HG03025 (cell line): ENCODE measurements at regions not wholly inside any gene's neighbourhood (a gene's known extent, or its start where the extent isn't known, plus 50 kb on each side); places are given as distances from the start of the nearest gene placed in this dataset.
"Not testable (repeated sequence)": the region's sequence is repeated elsewhere in the genome, so short reads cannot be mapped to it uniquely, and the experiment has no call there.

ENCODE experiments used
- ATAC-seq: cut with Tn5 transposase; IDR thresholded peaks from one replicate; pipeline ENCODE4 v1.9.1; 2021; ENCODE audit warnings: mild to moderate bottlenecking, moderate library complexity; ENCODE audit not compliant: unreplicated experiment, low FRiP score

DNA sequence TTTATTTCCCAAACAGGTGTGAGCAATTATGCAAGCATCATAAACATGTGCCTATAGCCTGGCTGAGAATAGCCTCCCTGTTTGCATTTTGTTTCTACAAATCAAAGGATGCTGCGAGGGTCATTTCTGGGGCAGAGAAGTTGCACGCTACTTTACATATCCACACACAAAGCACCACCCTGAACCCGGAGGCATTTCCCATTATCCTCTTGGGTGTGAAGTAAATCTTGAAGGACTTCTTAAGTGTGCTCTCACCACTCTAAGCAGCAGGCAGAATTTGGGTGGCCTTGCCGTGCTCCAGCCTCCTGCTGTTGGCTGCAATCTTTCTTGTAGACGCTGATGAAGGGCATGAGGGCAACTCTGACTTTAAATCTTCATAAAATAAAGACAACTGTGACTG is 124.0 kb upstream of the TLE4 start:
- no peak for ATAC-seq

DNA sequence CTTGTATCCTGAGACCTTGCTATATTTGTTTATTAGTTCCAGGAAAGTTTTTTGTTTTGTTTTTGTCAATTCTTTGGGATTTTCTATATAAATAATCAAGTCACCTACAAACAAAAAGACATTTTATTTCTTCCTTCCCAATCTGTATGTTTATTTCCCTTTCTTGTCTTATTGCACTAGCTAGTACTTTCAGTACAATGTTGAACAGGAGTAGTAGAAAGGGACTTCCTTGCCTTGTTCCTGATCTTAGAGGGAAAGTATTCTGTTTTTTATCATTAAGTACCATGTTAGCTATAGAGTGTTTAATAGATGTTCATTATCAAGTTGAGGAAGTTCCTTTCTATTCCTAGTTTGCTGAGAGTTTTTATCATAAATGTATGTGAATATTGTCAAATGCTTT is 119.5 kb upstream of the TLE4 start:
- no peak for ATAC-seq

DNA sequence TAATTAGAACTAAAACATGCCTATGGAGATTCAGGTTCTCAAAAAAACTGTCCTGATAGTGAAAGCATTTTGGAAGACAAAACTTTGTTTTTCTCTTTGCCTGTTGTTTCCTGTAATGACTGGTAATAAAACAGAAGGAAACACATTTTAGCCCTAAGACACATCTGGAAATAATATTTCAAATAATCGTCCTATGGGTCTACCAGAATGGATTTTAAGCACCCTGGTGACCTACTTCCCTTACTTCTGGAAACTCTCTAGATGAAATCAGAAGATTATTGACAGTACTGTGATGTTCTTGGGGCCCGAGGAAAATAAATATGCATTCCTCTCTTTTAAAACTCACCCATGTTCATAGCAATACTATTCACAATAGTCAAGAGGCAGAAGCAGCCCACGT is 110.1 kb upstream of the TLE4 start:
- no peak for ATAC-seq

DNA sequence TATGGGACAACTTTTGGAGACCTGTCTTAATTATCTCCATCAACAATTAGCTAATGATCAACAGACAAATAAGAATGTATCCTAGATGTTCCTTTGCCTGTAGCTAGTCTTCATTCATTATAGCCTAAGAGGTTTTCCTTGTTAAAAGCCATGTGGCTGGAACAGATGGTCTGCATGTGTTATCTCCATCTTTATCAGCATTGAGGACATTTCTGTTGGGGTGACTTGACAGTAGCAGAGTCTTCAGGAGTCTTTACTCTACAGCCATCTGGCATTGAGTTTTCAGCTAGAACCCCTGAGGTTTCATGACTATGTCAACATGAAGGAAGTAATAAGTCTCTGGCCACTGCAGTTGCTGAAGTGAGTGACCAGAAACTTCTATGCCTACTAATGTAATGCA is 106.6 kb upstream of the TLE4 start:
- ATAC-seq: no peak

DNA sequence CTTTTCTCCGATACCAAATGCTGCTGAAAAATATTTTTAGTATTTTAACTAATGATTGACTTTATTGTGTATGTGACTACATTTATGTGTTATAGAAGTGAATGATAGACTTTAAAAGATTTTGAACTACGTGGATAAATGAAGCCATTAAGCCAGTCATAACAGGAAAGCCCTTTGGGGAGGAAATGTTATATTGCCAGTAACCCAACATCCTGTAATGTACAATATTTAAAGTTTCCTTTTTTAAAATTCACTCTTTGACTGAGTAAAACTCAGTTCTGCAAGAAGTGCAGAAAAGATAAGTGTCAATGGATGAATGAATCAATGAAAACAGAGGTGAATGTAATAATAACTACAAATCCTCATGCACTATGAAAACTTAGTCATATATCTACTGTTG is 102.6 kb upstream of the TLE4 start:
- no peak for ATAC-seq

DNA sequence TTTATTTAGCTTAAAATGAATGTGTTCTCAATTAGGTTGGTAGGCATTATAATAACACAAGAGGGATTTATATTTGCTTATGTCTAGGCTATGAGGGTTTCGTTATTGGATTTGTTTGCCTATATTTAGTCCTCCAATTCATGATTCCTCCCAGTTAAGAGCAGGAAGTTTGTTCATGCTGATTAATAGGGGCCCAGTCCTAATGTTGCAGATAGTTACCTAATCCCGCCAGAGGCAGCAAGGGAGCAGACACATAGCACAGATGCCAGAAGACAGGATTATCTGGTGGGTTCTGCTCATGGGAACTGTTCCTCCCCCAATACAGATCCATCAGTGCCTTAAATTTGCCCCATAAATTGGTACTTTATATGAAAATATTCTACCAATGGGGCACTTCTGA is 100.8 kb upstream of the TLE4 start:
- no peak for ATAC-seq

DNA sequence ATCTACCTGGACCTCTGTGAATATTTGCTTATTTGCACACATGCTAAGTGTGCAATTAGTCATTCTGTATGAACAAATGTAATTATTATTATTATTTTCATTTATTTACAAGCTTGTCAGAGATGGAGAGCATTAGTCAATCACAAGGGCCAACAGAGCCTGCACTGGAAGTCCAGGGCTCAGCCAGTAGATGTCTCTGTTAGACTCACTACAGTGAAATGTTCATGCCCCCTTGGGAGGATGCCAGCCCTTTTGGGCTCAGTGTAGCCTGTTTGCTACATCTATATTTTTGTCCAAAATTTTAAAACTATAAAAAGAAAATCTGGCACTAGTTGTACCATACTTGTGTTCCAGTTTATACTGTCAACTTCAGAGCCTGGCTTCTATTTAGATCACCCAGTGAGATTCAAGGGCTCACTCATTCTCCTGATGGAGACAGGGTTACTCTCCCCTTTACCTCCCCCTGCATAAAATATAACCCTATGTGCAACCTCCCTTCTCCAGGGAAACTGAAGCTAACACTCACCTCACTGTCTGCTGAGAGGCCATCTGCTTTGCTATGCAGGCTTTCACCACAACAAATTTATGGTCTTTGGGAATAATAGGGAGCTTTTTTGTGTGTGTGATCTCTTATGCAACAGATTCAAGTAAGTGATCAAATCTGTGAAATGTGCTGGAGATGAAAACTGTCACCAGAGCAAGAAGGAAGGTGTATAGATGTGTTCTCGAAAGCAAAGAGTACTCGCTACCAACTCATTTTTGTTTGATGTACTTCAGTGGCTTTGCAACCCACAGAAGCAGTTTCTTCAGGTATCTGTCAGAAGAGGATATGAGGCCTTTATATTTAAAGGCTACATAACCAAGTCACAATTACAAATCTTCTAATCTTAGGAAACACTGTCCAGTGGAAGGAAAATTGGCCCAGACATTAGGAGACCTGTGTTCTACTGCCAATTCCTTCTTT is 99.9 kb upstream of the TLE4 start:
- ATAC-seq: no peak

DNA sequence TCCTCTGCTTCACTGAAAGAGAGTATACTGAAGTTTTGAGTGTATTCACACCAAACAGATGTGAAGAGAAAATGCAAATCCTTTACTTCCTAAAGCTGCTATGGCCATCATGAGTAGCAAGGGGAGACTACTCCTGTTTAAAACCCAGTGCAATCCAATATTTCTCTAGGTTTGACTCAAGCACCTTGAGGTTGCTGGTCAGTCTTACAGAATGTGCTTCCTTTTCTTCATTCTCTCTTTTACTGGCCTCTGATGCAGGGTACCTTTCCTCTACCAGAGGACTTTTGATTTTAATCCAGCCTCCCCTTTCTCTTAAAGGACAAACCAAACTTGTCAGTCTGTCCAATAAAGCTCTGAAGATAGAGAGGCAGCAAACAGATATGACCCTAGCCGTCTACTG is 98.1 kb upstream of the TLE4 start:
- ATAC-seq: no peak

DNA sequence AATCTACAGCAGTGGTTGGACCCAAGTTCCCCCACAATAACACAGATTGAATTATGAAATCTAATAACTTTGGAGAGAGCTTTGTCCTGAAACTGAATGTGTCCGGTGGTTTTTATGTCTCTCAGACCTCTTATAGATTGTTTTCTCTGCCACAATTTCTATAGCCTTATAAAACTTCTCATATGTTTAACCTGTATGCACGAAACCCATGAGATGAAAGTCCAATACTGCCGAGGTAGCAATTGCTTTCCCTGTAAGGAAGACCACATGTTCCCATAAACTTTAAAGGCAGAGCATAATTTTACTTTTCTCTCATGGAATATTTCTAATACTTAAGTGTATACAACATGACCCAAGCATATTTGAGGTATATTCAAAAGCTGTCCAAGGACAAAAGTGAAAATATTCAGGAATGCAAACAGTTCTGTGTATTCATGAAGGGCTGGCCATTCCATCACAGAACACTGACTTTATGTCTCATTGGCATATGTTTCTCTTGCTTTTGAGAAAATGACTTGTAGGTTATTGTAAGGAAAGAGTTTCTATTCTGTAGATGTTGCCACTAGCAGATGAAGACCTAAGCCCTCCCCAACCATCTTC is 94.4 kb upstream of the TLE4 start:
- no peak for ATAC-seq

DNA sequence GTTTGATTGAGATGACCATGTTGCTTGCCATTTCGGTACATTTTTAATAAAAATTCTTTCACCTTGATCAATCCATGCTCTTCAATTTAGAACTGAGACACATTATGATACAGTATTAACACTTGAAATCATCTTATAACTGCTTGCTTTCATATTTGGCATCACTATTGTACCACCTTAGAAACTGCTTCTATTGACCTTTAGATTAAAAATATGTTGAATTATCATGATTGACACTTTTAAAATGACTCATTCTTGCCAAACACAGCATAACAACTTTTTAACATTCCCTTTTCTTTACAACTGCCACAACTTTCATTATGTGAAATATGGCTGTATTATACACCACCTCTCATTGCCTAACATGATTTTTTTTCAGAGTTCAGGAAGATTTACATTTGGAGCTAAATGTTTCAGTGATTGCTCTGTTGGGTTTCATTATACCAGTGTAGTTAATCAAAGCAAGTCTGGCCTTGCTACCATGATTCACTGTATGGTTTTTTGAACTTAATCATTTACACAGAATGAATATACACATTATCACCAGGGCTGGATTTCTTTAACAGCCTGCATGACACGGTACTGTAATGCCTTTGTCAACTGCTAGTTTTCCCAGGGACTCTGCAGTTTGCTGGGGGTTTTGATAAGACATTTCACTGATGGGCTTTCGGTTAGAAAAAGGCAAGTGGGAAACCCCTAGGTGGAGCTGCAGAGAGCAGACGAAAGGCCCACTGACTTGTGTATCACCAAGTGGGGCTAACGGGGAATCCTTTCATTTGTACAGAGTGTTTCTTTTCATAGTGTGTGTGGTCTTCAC is 93.6 kb upstream of the TLE4 start:
- ATAC-seq: no peak

DNA sequence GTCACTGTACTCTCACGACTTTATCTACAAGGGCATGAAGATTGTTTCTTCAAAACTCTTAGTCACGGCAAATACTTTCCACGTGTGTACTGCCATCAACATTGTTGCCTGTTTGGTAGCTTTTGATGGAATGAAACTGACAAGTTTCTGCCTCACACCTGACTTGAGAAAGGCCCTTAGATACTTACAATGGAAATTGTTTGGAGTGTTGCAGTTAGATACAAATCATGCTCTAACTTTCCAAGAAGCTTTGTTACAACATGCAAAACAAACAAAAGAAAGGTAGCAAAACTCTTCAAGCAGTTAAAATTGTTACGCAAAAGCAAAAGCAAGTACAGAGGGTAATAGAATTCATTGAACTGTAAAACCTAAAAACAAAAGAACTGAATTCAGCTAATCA is 91.1 kb upstream of the TLE4 start:
- no peak for ATAC-seq

DNA sequence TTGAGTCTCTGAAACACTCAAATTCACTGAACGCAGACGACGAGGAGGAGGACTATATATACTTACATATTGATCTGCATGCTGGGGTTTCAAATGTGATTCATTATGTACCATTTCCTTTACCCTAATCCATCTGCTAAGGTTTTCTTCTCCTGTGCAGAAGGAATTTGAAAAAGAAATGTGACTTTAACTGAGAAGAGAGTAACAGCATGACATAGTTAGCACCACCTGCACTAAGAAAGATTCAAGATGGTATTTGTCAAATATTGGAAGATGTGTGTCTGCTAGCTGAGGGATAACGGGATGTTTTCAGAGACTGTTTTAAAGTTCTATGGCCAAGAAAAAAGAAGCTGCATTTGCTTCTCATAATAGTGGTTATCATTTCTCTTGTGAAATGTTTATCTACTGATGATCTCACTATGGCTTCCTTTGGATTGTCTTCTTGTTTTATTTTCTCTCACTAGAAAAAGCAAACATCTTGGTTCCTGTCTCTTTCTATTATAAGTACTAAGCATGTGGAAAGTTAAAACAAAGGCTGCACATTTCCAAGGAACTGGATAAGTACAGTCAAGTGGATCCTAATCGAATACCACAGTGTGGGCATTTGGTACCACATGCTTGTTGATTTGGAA is 89.8 kb upstream of the TLE4 start:
- no peak for ATAC-seq

DNA sequence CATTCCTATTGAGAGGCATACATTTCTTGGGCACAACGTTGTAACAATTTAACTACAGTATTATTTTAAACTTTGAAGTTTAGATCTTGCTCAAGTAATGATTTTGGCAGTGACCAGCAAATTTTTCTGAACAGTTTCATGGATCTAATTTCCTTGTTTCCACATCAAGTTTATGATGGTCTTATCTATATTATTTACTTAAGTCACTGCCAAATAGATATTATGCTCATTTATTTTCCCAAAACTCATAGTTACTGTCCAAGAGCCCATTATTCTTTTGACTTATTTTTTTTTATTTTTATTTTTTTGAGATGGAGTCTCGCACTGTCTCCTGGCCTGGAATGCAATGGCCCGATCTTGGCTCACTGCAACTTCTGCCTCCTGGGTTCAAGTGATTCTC is 86.5 kb upstream of the TLE4 start:
- ATAC-seq: no peak

DNA sequence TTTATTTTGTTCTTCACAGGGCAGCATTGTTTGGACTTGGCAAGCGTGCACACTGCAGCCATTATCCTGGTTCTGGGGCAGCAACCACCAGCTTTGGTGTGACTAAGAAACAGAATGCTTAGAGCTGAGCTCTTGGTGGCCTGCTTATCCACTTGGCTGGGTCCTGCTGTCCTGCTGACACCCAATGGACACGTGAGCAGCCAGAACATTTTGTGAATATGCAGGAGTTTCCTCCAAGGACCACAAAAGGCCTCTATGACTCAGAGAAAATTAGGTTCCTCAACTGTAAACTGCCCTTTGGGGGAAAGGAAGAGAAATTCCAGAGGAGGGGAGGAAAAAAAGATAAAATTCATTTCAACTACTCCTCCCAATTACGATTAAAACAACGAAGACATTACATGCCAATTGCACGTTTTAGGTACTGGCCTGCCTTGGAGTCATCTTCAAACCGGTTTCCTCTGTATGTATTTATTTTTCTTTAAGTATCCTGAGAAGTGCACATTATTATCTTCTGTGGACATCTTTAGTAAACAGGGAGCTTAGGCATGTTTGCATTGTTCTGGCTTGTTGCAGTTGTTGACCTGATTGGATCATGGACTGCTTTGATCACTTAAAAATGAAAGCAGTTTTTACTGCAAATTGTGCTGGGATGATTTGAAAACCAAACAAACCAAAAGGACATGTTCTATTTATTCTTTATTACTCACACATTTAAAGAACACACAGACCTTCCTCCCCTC is 82.3 kb upstream of the TLE4 start:
- ATAC-seq: no peak

DNA sequence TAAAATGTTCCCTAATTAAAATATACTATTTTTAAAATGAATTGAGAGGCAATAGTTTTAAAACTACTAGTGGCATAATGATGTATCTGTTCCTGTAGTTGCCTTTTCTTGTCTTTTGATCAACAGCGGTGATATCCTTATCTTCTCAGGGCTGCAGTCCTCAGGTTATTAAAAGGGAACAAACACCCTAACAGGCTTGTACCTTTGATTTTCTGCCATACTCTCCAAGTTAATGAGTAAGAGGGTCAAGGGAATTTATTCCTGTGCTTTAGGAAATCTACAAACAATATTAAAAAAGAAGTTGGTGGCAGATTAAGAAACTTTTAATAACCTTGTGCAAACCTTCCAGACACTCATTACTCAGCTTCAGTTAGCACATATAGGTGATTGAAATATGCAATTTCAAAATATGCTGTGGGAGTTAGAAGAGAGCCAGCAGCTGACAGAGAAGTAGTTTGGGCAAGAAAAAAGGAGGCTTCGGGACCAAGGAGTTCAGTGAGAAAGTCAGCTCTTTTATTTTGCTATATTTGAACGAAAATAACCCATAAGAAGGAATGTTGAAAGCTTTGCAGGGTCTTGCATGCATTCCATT is 81.0 kb upstream of the TLE4 start:
- ATAC-seq: no peak

DNA sequence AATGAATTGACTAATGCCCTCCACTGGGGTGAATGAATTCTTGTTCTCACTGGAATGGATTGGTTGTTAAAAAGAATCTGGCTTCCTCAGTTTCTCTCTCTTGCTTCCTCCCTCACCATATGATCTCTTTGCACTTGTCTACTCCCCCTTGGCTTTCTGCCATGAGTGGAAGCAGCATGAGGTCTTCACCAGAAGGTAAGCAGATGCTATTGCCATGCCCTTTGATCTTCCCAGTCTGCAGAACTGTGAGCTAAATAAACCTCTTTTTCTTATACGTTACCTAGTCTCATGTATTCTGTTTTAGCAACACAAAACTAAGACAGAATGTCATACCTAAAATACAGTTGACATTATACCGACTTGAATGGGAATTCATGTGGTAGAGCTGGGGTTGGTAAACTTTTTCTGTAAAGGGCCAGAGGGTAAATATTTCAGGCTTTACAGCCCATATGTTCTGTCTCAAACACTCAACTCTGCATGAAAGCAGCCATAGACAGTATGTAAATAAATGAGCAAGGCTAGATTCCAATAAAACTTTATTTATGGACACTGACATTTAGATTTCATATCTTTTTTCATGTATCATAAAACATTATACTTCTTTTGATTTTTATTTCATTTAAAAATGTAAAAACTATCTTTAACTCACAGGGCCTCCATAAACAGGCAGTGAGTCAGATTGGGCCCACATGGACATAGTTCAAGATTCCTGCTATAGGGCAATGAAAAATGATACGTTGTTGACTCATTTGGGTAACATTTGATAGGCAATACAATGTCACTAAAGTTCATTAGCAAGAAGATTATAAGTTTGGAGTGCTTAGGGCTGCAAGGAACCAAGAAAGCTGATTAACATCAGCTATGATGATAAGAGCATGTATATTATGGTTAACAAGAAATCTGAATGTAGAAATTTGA is 79.4 kb upstream of the TLE4 start:
- no peak for ATAC-seq

DNA sequence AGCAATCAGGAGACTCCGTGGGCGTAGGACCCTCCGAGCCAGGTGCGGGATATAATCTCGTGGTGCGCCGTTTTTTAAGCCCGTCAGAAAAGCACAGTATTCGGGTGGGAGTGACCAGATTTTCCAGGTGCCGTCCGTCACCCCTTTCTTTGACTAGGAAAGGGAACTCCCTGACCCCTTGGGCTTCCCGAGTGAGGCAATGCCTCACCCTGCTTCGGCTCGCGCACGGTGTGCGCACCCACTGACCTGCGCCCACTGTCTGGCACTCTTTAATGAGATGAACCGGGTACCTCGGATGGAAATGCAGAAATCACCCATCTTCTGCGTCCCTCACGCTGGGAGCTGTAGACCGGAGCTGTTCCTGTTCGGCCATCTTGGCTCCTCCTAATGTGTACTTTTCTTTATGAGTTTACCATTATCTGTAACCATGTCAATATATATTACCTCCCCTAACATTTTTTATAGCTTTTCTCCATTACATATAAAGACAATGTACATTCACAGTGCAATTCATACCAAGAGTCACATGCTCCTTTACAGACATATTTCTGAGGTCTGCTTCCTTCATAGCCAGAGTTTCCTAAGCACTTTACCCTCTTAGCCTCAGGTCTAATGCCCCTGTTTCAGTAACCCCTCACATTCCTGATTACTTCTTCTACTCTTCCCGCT is 71.4 kb upstream of the TLE4 start:
- ATAC-seq: not testable (repeated sequence)

DNA sequence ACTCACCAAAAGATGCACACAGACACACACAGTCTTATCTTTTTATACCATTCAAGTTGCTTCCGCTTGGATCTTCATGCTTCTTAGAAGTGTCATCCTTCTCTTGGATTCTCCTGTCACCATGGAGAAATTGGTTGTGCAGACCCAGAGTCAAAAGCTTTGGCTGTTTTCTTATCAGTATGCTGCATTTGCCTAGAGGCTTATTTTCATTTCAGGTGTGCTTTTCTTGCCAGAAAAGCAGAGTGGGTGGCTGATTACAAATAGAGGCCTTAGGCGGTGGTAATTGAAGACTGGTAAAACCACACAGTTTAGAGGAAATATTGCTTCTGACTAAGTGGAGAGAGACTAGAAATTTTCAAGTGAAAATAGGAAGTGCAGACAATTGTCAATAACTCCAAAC is 70.2 kb upstream of the TLE4 start:
- no peak for ATAC-seq
